GM18508 (cell line): ENCODE measurements at regions not wholly inside any gene's neighbourhood (a gene's known extent, or its start where the extent isn't known, plus 50 kb on each side); places are given as distances from the start of the nearest gene placed in this dataset.
"Not testable (repeated sequence)": the region's sequence is repeated elsewhere in the genome, so short reads cannot be mapped to it uniquely, and the experiment has no call there.

Experiments used
- ATAC-seq: cut with Tn5 transposase; IDR thresholded peaks from one replicate; pipeline ENCODE4 v1.9.1; 2021; ENCODE audit warnings: moderate number of reproducible peaks; ENCODE audit not compliant: insufficient read depth, unreplicated experiment

DNA sequence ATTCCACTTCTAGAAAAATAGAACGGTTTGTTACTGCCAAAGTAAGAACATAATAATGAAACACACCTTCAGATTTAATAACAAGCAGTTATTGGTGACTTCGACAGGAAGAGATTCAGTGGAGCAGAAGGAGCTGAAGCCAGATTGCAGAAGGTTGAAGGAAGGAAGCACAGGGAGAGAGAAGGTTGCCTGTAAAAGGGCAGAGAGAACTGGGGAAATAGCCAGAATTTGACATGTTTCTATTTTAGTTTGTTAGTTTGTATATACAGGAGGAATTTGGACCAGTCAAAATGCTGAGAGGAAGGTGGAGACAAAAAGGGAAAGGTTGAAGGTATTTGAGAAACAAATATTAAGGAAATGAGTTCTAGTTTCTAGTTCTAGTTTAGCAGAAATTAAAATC lies 269.2 kb upstream of the ELAVL2 start:
- no peak for ATAC-seq

DNA sequence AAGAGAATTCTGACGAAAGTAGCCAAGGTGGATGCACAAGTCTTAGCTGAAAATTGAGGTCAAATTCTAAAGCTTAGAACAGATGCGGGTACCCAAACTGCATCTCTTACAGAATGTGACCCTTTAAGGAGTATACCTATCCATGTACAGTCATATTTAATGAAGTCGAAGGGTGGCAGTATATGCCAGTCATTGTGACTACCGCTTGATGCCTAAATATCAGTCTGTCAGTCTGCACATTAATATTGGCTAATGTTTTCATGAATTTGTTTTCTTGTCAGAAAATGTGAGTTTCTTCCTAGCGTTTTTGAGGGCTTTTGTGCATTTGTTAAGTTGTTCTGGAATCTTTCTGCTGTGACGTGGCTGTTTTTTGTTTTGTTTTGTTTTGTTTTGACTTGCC lies 264.5 kb upstream of the ELAVL2 start:
- no peak for ATAC-seq

GRCh38 chr9:24073666-24074065 lies 247.6 kb upstream of the ELAVL2 start:
- ATAC-seq, result no peak

DNA sequence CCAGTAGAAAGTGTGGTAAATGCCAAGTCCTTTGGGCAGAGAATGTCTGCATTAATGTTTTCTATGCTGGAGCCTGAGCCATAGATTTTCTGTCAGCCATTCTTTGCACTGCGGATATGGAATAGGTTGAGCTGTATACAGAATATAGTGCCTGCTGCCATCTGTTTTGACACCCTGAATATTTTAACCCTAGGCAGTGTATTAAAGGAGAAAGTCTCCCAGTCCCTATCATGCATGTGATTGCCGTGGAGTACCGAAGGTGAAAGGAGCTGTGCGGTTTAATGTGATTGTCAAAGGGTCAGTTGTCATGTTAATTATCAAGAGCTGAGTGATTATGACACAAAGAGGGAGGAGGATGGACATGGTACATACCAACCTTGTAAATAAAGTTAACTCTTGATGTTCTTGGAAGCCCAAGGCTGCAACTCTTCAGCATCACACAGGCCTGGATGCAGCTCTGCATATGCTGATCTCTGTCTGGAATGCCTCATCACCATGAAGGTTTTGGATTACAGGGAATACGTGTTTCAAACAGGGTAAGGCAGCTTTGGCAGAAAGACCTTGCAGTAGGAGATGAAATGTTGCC lies 247.1 kb upstream of the ELAVL2 start:
- ATAC-seq, result no peak

GRCh38 chr9:24071716-24072115 lies 245.7 kb upstream of the ELAVL2 start:
- no peak for ATAC-seq

GRCh38 chr9:24071091-24071490 lies 245.1 kb upstream of the ELAVL2 start:
- no peak for ATAC-seq

DNA sequence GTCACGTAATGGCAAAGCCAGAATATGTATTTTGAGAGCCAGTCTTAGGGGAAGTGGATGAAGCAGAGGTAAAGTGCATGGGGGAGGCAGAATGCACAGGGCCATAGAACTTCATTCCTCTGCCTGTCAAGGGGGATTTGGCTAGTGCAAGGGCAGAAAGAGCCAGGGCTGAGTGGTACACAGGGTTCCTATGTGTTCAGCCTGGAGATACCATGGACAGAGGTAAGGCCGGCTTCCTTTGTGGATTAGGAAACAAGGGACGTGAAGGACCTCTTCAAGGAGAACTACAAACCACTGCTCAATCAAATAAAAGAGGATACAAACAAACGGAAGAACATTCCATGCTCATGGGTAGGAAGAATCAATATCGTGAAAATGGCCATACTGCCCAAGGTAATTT lies 241.1 kb upstream of the ELAVL2 start:
- not testable (repeated sequence) for ATAC-seq

DNA sequence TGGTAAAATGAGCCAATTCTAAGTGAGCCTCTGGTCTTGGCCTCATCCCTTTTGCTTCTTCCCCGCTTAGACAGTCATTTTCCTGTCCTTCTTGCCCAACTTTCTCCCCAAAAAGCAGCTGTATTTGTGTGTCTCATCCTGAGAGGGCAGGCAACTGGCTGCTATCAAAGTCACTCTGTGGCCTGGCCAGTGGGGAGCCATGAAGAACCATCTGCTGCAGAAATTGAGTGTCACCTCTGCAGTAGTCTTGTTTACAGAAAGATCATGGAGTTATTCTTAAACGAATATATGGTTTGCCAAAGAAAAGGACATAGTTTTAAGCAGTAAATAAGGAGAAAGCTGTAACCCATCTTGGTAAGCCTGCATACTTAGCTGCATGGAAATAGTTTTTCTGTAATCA lies 233.6 kb upstream of the ELAVL2 start:
- no peak for ATAC-seq

DNA sequence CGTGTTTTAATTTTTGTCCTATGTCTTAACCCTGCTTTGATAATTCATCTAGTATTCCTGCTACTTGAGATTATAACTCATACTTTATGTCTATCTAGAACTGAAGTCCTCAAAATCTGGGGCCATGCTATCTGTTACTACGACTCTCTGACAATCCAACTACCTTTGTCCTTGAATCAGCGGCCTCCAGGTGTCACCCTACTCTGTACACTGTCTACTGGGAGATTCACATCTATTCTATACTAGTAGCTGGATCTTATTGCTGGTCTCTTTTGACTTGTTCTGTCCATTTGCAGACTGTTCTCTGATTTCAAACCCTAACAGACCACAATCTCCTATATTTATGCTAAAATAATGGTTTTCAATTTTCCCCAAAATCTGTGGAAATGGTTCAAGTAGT lies 225.5 kb upstream of the ELAVL2 start:
- no peak for ATAC-seq

GRCh38 chr9:24050239-24050638 lies 224.2 kb upstream of the ELAVL2 start:
- ATAC-seq, result not testable (repeated sequence)

GRCh38 chr9:24045150-24045549 lies 219.1 kb upstream of the ELAVL2 start:
- ATAC-seq, result no peak

DNA sequence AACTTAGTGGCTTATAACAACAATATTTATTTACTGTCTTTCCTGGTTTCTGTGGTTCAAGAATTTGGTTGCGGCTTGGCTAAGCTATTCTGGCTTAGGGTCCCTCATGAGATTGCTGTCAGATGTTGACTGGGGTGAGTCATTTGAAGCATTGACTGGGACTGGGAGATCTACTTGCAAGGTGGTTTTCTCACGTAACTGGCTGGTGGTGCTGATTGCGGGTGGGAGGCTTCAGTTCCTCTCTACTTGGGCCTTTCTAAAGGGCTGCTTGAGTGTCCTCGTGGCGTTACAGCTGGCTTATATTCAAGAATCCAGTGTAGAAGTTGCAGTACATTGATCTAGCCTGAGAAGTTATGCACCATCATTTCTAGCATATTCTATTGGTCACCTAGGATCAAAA lies 218.5 kb upstream of the ELAVL2 start:
- no peak for ATAC-seq

DNA sequence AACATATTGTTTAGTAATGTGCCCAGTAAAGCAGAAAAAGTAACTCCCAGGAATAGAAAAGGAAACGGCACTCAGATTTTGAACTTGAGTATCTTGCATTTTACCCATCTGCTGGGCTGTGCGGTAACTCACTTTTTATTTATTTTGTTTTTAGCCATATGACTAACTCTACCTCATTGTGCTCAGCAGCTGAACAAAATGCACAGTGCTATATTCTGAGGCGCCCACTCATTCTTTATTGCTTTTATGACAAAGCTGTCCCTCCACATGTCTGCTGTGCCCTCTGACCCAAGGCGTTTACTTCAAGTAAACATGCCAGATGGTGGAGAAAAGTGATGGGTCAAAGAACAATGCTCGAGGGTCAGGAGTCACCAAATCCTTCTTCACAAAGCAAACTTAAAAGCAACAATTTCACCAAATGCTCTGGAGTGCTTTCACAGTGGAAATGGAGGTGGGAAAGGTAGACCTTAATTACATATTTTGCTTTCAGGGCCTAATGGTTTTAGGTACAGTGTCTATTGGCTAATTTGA lies 215.2 kb upstream of the ELAVL2 start:
- ATAC-seq, result no peak

- ATAC-seq, result no peak
Measured at GRCh38 chr9:24036459-24036858, 210.4 kb upstream of the ELAVL2 start.

- ATAC-seq, result no peak
Measured at GRCh38 chr9:24035816-24036215, 209.8 kb upstream of the ELAVL2 start.

- no peak for ATAC-seq
Measured at GRCh38 chr9:24011881-24012280, 185.8 kb upstream of the ELAVL2 start.

DNA sequence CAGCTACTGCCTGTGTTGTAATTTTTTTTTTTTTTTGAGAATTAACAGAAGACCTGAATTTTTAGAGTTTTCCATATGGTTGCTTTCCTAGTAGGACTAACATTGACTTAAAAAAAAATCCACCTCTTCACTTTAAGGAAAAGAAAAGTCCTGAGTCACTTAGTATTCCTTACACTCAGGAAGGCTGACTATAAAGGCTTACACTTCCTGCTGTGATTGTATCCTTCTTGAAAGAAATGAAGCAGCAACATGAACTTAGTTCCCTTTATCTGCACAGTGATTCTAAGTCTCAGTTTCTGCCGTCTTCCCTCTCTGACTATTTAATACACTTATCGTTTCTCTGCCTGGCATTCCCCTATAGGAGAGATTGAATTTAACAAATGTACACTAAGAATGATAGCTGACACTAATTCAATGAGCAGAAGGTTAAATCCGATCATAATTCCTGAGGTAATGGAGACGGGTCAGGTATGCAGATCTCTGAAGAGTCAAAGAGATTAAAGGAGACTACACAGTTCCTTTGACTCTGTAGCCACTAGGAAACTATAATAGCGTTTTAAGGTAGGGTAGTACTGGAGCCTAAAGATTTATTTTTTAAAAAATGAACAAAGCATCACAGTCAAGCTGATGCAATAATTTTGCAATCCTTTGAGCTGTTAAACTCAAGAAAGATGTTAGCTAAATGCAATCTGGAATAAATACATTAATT lies 185.1 kb upstream of the ELAVL2 start:
- no peak for ATAC-seq

DNA sequence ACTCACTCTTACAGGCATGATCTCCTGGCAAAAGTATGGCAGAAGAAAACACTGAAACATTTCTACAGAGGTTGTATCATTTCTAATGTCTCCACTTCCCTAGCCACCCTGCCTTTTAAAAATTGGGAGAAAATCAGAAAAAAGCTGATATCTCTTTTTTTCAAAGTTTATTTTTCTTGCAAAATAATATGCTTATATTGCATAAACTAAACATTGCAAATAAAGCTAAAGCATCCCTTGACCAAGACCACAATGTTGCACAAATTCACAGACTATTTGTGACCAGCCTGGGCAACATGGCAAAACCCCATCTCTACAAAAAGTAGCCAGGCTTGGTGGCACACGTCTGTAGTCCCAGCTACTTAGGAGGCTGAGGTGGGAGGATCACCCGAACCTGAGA lies 183.3 kb upstream of the ELAVL2 start:
- no peak for ATAC-seq

DNA sequence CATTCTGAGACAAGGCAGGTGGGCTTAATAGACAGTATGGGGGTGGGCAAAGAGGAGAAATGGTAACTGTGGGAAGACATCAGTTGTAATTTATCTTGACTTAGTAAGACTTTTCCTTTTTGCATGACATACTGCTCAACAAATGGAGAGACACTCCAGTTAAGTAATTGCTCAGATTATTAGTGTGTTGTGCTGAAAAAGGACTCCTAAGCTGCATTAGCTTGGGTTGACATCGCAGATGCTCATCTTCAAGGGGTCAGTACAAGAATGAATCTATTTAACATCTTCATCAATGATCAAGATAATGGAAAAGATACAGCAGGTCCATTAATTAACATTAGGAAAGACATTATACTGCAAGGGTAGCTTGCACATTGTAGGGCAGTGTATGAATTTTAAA lies 181.1 kb upstream of the ELAVL2 start:
- ATAC-seq, result no peak

DNA sequence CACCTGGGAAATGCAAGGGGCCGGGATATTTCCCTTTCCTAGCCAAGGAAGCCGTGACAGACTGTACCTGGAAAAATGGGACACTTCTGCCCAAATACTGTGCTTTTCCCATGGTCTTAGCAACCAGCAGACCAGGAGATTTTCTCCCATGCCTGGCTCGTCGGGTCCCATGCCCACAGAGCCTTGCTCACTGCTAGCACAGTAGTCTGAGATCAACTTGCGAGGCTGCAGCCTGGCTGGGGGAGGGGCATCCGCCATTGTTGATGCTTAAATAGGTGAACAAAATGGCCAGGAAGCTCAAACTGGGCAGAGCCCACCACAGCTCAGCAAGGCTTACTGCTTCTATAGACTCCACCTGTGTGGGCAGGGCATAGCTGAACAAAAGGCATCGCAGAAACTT lies 165.8 kb upstream of the ELAVL2 start:
- ATAC-seq, result not testable (repeated sequence)

DNA sequence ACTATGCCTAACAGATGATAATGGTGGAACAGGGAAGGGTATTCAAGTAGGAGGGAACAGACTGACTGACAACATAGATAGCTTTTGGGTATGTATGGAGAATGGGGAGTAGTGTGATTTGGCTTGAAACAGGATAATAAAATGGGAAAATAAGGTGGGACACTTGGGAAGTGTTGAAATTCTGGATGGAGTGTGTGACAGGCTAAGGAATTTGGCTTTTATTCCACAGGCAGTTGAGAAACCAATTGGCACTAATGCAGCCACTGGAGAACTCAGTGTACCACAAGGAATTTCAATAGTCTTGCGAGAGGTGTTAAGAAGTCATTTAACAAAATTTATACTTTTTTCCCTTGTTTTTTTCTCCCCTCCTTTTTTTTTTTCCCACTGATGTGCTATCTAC lies 153.5 kb upstream of the ELAVL2 start:
- no peak for ATAC-seq

DNA sequence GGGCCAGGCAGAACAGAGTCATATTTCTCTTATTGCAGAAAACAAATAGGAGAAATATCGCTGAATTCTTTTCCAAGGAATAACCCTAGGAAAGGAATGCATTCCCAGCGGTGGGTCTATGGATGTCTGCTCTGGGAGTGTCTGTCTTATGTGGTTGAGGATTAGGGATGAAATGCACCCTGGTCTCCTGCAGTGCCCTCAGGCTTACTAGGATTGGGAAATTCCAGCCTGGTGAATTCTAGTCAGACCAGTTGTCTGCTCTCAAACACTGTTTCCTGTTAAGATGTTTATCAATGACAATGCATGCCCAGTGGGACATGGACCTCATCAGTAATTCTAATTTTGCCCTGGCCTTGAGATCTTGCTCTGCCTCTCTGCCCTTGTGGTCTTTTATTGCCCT lies 136.1 kb upstream of the ELAVL2 start:
- no peak for ATAC-seq
